NCI-H1105 treated with DMSO at 0.1 percent for 48 hours (cell line): ENCODE measurements at regions not wholly inside any gene's neighbourhood (a gene's known extent, or its start where the extent isn't known, plus 50 kb on each side); places are given as distances from the start of the nearest gene placed in this dataset.
A peak's percentile ranks its signal among the peaks of the same experiment; 100 is the strongest.

ENCODE experiments used
- DNase-seq: peaks from one replicate; lab custom pipeline; 2025; lab: John Stamatoyannopoulos, UW

GRCh38 chr4:178556796-178557195 lies 1114.6 kb upstream of the AGA start:
- no peak for DNase-seq

DNA sequence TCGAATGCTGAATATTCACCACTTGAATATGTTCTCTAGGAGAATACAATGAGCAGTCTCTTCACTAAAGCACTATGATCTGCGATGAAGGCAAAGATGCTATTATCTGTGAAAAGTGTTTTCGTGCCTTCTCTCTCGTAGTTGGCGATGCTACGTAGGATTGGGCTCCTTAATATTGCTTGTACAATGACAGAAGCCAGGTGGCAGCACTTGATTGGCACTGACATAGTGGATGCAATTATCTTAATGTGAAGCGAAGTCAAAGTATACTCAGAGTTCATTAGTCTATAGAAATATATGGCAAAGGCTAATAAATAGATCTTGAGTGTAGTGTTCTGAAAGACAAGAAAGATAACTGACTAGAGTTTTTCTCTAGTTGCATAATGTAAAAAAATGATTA lies 1135.7 kb upstream of the AGA start:
- DNase-seq = peak; percentile 46

DNA sequence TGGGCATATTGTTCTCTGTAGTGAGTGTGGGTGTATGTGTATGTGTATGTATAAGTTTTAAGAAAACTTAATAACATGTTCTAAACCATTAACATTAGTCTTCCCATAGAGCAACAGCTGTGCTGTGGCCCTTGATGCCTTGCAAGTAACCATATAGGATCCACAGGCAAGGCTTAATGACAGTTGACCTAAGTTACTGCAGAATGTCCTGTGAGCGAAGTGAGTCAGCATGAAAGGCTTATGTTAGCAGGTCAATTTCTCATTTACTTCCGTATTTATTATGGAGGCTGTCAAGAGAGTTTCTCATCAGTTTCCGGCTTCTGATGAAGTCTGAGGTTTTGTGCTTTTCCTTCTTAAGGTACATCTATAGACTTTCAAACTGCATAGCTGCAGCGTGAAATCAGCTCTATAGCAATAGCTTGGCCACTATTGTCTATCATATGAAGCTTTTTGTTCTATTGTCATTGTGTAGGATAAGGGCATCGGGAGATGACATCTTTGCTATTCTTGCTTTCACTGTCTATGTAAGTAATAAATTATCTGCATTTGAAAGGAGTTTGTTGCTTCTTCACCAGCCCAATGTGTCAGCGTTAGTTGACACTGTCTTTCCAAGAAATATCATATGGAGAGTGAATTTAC lies 1153.4 kb upstream of the AGA start:
- no peak for DNase-seq

DNA sequence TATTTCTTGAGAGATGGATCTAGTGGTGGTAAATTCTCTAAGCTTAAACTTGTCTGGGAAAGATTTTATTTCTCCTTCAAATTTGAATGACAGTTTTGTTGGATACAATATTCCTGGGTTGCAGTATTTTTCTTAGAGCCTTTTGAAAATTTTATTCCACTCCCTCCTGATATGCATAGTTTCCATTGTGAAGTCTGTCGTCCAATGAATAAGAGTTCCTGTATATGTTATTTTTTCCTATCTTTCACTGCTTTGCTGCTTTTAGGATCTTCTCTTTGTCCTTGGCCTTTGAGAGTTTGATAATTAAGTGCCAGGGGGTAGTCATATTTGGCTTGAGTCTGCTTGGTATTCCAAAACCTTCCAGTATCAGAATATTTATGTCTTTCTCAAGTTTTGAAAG lies 1156.4 kb upstream of the AGA start:
- DNase-seq = no peak

DNA sequence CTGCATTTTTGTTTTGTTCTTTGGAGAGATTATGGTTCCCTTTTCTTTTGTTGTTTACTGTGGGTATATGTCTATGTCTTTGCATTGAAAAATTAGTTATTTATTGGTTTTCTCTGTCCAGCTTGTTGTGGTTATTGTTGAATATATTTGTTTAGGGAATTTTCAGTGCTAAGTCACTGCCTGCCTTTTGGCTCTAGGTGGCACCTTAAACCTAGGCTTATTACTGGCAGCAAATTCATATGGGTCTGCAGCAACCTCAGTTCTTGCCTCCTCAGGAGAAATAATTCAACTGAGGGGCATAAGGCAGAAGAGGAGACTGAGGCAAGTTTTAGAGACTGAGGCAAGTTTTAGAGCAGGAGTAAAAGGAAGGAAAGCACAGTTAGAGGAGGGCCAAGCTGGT lies 1157.3 kb upstream of the AGA start:
- DNase-seq = no peak

- DNase-seq = no peak
Observed at GRCh38 chr4:178602833-178603232, 1160.6 kb upstream of the AGA start.

GRCh38 chr4:178611062-178611461 lies 1168.8 kb upstream of the AGA start:
- DNase-seq = no peak

DNA sequence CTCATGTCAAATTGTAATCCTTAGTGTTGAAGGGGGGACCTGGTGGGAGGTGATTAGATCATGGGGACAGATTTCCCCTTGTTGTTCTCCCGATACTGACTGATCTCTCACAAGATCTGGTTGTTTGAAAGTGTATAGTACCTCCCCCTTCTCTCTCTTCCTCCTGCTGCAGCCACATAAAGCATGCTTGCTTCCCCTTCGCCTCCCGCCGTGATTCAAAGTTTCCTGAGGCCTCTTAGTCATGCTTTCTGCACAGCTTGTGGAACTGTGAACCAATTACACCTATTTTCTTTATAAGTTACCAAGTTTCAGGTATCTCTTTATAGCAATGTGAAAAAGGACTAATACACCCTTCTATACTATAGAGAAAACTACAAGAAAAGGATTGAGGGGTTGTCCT lies 1170.5 kb upstream of the AGA start:
- DNase-seq = no peak

GRCh38 chr4:178632415-178632814 lies 1190.2 kb upstream of the AGA start:
- peak; percentile 10 for DNase-seq

DNA sequence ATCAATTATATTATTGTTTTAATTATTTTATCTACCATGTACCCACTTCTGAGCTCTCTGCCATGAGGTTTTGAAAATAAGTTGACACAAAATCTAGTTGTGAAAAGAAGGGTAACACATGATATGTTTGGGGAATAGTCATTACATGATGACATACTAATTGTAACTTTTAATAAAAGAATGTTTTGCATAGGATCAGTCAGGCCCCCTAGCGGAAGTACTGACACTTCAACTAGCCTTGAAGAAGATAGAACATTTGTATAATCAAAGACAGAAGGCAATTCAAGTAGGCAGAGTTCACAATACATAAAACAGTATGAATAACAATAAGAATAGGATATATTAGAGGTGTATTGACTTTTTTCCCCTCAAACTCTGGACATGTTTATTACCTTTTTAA lies 1191.0 kb upstream of the AGA start:
- no peak for DNase-seq

GRCh38 chr4:178664621-178665020 lies 1222.4 kb upstream of the AGA start:
- DNase-seq = no peak

DNA sequence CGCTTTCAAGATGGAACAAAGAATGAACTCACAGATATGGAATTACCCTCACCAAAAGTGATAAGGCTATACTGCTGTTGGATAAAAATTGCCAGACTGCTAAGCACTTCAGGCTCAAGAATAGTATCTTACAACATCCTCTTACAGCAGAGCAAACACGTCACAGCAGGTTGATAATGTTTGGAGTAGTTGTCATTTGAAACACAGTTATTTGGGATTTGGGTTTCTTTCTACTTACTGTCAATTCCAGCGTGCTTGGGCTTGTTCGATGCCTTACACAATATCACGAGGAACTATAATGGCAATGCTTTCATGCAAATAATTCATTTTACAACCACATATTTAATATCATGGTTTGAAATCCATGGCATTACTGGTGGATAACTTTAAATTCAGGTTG lies 1223.7 kb upstream of the AGA start:
- peak; percentile 0 for DNase-seq

DNA sequence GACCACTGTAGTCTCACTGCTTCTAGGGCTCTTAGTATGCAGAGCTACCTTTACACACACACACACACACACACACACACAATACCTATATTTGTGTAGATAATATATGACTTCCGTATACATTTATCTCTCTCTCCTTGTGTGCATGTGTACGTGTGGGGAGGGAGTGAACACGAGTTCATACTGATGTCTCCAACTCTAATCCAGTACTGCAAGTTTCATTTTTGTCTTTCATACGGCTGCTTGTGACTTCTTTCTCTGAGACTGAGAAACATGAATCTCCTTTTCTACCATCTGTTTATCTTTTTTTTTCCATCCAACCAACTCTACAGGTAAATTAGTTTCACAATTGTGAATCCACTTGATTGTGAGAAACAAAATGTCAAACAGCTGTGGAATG lies 1229.5 kb upstream of the AGA start:
- no peak for DNase-seq

DNA sequence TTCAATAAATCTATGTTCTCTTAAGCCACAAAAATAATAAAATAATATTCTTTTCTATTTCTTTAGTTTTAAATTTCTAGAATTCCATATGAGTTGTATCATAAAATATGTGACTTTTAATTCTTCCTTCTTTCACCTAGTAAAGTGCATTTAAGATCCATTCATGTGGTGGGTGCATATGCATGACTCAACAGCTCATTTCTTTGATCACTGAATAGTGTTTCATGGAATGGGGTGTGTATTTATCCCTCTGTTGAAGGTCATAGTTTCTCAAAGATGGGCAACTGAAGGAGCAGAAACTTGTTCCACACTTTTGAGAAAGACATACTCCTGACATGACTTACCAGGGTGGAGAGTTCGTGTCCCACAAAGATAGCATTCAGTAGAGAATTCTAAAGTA lies 1230.3 kb upstream of the AGA start:
- no peak for DNase-seq

GRCh38 chr4:178681871-178682270 lies 1239.6 kb upstream of the AGA start:
- DNase-seq = no peak

GRCh38 chr4:178689926-178690325 lies 1247.7 kb upstream of the AGA start:
- DNase-seq = no peak

GRCh38 chr4:178693816-178694215 lies 1251.6 kb upstream of the AGA start:
- DNase-seq = no peak

DNA sequence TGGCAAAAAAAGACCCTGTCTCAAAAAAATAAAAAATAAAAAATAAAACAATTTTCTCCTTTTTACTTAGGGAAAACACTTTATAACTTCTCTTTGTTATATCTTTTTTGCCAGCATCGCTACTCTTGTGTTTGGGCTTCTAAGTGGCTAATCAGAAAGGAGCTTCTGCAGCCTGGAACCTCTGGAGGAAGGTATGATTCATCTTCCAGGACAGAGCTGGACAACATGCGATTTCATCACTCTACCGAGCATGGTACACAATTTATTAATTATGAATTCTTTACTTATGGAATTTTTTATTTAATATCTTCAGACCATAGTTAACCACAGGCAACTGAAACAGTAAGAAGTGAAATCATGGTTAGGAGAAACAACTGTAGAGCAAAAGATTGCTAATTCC lies 1254.3 kb upstream of the AGA start:
- DNase-seq = no peak

- no peak for DNase-seq
Observed at GRCh38 chr4:178712486-178712885, 1270.2 kb upstream of the AGA start.

DNA sequence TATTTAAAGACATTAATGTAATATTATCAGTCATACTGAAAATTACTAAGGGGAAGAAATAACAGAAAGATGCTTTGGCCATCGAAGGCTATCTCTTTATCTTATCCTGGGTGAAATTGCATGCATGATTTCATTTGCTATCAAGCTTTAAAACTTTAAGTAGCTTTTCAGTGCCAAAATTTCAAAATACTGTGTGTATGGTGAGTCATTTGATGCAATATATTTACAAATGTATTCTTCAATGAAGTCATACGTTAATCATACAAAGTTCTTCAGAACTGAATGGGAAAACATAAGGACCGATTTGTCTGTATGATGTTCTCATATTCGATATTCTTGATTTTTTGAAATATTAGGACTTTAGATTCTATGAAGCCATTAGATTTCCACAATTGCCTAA lies 1295.8 kb upstream of the AGA start:
- DNase-seq = no peak

DNA sequence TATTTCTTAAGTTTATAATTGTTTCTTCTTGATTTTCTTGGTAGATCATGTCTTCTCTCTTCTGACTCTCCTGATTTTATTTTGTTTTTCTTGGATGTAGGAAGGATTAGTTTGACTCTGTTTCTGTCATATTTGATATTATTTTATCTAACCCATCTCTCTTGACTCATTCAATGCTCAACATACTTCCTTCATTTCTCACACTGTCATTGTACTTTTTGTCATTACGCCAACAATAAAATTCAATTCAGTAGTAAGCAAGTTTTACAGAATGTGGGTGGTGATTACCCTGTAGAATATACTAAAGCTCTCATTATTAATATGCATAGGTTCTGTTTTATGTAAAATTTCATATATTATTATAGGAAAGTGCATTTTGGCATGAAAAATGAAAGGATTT lies 1303.0 kb upstream of the AGA start:
- no peak for DNase-seq

GRCh38 chr4:178752954-178753525 lies 1310.8 kb upstream of the AGA start:
- DNase-seq = no peak

DNA sequence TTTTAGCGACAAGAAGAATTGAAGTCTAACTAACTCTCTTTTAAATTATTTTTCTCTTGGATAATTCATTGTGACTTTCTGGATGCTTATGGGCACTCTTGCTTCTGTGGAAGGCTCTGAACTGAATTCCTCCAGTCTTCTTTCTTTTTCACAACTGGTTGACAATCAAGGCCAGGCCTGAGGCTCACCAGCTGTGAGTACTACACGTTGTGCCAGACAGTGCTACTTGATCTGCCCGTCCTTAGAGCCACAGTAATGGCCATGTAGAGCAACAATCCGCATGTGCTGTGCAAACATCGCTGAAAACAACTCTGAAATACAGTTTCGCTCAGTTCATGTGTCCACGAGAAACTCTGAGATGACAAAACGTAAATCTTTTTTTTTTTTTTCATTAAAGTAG lies 1336.3 kb upstream of the AGA start:
- DNase-seq = no peak

- no peak for DNase-seq
Observed at GRCh38 chr4:178781779-178782178, 1339.5 kb upstream of the AGA start.
